IPS DF 6.9 (cell line): ENCODE measurements at regions not wholly inside any gene's neighbourhood (a gene's known extent, or its start where the extent isn't known, plus 50 kb on each side); places are given as distances from the start of the nearest gene placed in this dataset.

ENCODE experiments used
- DNase-seq: peaks from one replicate; pipeline ENCODE4 v3.0.0-alpha.2; 2013; ENCODE audit warnings: low read depth, low spot score
- H3K27ac ChIP-seq: one replicate; pipeline ENCODE4 v1.5.1; 2013; ENCODE audit warnings: low read length, control low read depth
- H3K27me3 ChIP-seq: 2 replicates; pipeline ENCODE4 v1.6.1; 2013; ENCODE audit warnings: mild to moderate bottlenecking, low read length; ENCODE audit not compliant: control insufficient read depth, insufficient read depth
- H3K36me3 ChIP-seq: 2 replicates; pipeline ENCODE4 v1.6.1; 2013; ENCODE audit warnings: low read length; ENCODE audit not compliant: control insufficient read depth, insufficient read depth
- H3K4me1 ChIP-seq: 2 replicates; pipeline ENCODE4 v1.6.1; 2013; ENCODE audit warnings: low read length; ENCODE audit not compliant: control insufficient read depth, insufficient read depth
- H3K4me3 ChIP-seq: 2 replicates; pipeline ENCODE4 v1.5.1; 2013; ENCODE audit warnings: mild to moderate bottlenecking, low read length
- H3K9me3 ChIP-seq: 2 replicates; pipeline ENCODE4 v1.6.1; 2013; ENCODE audit warnings: low read length, inconsistent platforms; ENCODE audit not compliant: control insufficient read depth, insufficient read depth
- WGBS: extraction: QIAGEN DNeasy Blood & Tissue Kit; methylation state at CpG from one replicate; pipeline ENCODE4 v1.1.7; 2013; ENCODE audit warnings: mixed read lengths, missing lambda C conversion rate; ENCODE audit not compliant: insufficient read length, insufficient coverage; 5-methylcytosine and 5-hydroxymethylcytosine counted together

DNA sequence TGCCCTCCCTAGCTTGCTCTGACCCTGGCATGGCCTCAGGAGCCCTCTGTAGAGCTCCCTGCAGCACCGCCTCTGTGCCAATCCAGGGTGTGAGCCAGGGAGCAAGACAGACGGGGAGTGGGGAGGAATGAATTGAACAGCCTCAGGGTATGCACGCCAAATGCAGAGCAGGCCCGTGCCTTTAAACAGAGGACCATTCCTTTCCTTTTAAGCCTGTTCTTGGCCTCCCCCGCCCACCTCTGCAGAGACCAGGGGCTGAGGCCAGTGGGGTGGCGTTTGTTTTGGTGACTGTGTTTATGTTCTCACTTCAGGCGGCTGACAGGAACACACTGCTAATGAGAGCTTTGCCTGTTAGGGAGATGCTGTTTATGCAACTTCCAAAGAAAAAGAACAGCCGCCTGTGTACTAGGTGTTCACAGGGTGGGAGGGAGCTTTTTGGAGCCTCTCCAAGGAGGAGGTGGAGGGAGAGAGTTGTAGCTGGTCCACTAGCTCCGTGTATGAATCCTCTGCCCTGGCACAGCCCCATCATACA, 528.1 kb upstream of the DPP6 start:
- WGBS = no CpG with 5 or more reads among the region's 9 CpGs
- no peak for DNase-seq
- H3K4me1 ChIP-seq = no peaks in the 10 kb centered on the region; the same call in 1 of the 2 replicates
- peaks cover 23% of the 10 kb centered on the region for H3K9me3 ChIP-seq
- no peak overlapping the region for H3K4me3 ChIP-seq
- H3K27ac ChIP-seq = no peak overlapping the region
- H3K36me3 ChIP-seq = no peaks in the 10 kb centered on the region
- H3K27me3 ChIP-seq = no peaks in the 10 kb centered on the region

DNA sequence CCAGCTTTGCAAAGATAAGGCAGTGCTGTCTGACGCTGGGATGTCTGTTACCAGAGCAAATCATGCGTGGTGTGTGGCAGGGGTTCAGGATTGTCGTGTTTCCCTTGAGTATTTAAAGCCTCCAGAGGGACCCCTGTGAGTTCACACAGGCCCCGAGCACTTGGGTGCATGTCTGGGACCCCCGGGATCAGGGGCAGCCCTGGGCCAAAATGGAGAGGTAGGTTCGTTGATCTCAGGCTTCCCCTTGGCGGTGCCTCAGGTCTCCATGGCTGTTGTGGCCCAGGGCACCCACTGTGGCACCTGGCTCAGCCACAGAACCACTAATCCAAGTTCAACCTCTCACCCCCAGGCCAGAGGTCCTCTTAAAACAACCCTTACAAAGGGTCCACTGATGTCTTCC, 523.1 kb upstream of the DPP6 start:
- H3K27ac ChIP-seq = no peak overlapping the region
- H3K27me3 ChIP-seq = no peaks in the 10 kb centered on the region
- no peaks in the 10 kb centered on the region for H3K36me3 ChIP-seq
- no peaks in the 10 kb centered on the region for H3K4me1 ChIP-seq
- peaks cover 17% of the 10 kb centered on the region for H3K9me3 ChIP-seq
- no CpG with 5 or more reads among the region's 7 CpGs for WGBS
- DNase-seq = no peak
- H3K4me3 ChIP-seq = no peak overlapping the region

DNA sequence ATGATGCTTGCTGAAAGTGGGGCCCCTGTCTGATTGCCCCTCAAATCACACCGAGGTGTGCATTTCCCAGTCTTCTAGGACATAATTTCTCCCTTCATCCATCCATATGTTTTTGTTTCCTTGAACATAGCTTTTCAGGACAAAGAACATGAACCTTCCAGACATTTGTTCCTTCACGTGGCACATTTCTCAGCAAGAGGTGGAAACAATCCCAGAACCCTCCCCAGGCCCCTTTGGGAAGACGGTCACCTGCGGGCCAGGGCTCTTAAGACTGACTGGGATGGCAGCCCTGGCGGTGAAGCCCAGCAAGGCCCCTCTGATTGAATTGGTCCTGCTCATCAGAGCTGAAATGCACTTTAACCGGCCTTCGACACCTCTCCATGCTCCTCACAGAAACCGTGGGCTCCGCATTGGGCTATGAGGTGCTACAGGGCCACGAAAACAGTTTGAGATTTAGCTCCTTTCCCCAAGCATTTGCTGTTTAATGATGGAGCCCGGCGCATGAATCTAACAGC, 522.5 kb upstream of the DPP6 start:
- no CpG with 5 or more reads among the region's 12 CpGs for WGBS
- H3K9me3 ChIP-seq = peaks cover 20% of the 10 kb centered on the region

DNA sequence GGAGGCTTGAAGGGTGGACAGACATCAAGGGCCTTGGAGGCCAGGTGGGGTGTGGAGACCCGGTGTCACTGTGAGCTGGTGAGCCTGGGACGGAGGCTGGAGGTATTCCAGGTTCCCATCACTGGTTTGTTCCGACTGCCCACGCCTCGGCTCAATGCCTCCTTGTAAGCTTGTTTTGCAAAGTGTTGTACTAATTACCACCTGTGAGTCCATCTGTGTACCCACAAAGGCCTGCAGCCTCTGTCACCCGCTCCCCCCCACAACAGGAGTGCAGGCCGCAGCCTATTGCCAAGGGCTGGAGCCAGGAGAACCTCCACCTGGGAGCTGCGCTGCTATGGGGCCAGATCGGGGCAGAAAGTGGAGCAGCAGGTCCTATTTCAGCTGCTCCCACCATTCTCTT, 521.8 kb upstream of the DPP6 start:
- WGBS = no CpG with 5 or more reads among the region's 9 CpGs
- DNase-seq = no peak
- no peaks in the 10 kb centered on the region for H3K4me1 ChIP-seq
- H3K27me3 ChIP-seq = no peaks in the 10 kb centered on the region
- H3K9me3 ChIP-seq = peaks cover 17% of the 10 kb centered on the region
- H3K27ac ChIP-seq = no peak overlapping the region
- H3K36me3 ChIP-seq = no peaks in the 10 kb centered on the region
- H3K4me3 ChIP-seq = no peak overlapping the region

More for the DNA sequence above, 522.5 kb upstream of the DPP6 start:
- Histone ChIP-seq H3K4me3 (no peak overlapping the region), H3K4me1 (no peaks in the 10 kb centered on the region), H3K27ac (no peak overlapping the region), H3K27me3 (no peaks in the 10 kb centered on the region), H3K36me3 (no peaks in the 10 kb centered on the region)
- no peak for DNase-seq

DNA sequence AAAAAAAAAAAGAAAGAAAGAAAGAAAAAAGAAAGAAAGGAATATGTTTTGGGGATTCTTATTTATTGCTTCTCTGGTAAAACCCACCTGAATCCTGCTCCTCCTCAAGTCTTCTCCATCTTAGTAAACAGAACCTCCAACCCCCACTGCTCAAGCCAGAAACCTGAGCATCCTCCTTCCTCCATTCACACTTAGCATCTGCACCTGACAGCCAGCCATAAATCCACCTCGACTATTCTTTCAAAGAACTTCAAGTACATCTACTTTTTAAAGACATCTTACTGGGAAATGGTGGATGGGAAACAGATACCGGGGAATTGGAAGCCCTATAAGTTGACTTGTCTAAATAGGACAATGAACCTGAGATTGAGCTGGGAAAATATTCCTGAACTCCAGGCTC, 519.9 kb upstream of the DPP6 start:
- WGBS = no CpG with 5 or more reads among the region's 2 CpGs
- Histone ChIP-seq H3K4me1 (no peaks in the 10 kb centered on the region), H3K27me3 (no peaks in the 10 kb centered on the region), H3K27ac (no peak overlapping the region), H3K4me3 (no peak overlapping the region), H3K9me3 (peaks cover 20% of the 10 kb centered on the region), H3K36me3 (no peaks in the 10 kb centered on the region)
- DNase-seq = no peak

DNA sequence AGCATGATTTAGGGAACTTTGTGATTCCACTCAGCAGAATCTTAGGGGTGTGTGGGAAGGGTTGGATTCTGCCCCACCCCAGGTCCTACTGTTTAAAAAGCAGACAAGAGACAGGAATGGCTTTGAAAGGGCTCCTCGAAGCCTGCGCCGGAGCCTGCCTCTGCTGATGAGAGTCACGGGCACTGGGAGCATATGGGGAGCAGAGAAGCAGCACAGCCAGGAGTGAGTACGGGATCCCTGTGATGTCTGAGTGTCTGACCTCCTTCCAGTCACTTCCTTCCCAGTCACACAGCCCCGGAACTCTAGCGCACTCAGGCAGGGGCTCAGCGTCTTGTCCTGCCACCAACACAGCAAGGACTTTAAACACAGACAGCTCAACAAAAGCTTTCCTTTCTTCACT, 514.9 kb upstream of the DPP6 start:
- H3K9me3 ChIP-seq = peaks cover 17% of the 10 kb centered on the region
- H3K4me3 ChIP-seq = no peak overlapping the region
- no peaks in the 10 kb centered on the region for H3K27me3 ChIP-seq
- DNase-seq = no peak
- H3K27ac ChIP-seq = no peak overlapping the region
- H3K4me1 ChIP-seq = no peaks in the 10 kb centered on the region
- no CpG with 5 or more reads among the region's 8 CpGs for WGBS
- no peaks in the 10 kb centered on the region for H3K36me3 ChIP-seq

DNA sequence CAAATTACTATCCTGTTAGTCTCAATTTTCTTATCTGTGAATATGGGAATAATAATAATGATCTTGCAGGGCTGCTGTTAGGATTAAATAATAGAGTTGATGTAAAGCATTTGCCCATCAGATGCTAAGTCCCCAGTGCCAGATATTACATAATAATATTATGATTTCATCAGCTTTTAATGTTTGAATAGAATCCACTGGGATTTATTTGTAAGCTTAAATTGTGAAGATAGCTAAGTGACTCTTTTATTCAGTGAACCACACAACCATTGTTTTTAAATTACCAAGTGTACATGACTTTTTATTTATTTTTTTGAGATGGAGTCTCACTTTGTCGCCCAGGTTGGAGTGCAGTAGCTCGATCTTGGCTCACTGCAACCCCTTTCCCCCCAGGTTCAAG, 510.3 kb upstream of the DPP6 start:
- no peak overlapping the region for H3K27ac ChIP-seq
- H3K27me3 ChIP-seq = no peaks in the 10 kb centered on the region
- H3K9me3 ChIP-seq = peaks cover 9% of the 10 kb centered on the region
- no peaks in the 10 kb centered on the region for H3K36me3 ChIP-seq
- no peaks in the 10 kb centered on the region for H3K4me1 ChIP-seq
- no peak for DNase-seq
- WGBS = no CpG with 5 or more reads among the region's 2 CpGs
- no peak overlapping the region for H3K4me3 ChIP-seq

DNA sequence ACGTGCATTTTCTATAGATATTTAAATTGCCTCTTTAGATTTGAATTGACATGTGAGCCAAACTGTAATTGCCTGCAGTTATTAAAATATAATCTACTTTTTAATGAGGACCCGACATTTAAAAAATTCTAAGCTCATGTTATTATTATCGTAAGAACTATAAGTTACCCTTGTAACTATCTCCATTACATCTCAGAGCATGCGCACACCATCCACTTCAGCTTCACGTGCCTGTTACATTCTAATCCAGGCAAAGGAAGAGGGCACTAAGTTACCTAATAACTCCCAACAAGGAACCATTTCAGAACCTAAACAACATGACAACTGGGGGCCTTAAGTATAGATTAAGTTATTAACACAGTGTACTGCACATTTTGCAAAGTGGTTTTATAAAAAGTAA, 509.0 kb upstream of the DPP6 start:
- Histone ChIP-seq H3K9me3 (peaks cover 8% of the 10 kb centered on the region), H3K4me3 (no peak overlapping the region), H3K4me1 (no peaks in the 10 kb centered on the region), H3K36me3 (no peaks in the 10 kb centered on the region), H3K27me3 (no peaks in the 10 kb centered on the region), H3K27ac (no peak overlapping the region)
- DNase-seq = no peak
- no CpG with 5 or more reads among the region's 5 CpGs for WGBS

DNA sequence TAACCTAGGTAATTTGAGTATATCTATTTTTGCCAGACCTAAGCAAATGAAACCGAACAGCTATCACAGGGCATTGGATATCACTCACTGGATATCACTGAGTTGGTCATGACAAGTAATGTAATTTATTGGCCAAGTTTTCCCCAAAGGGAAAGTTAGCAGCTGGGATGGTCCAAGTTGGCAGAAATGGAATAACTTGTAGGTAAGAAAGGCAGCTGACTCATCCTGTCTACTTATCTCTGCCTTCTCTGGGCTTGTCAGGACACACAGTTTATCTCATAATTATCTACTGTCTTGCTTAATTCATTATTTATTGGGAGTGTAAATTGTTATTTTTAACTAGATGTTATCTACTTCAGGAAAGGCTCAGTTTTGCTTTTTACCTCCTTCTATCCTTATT, 502.0 kb upstream of the DPP6 start:
- Histone ChIP-seq H3K36me3 (no peaks in the 10 kb centered on the region), H3K27me3 (no peaks in the 10 kb centered on the region), H3K4me1 (no peaks in the 10 kb centered on the region), H3K27ac (no peak overlapping the region), H3K4me3 (no peak overlapping the region), H3K9me3 (peaks cover 15% of the 10 kb centered on the region)
- no CpG with 5 or more reads among the region's 1 CpG for WGBS
- no peak for DNase-seq

DNA sequence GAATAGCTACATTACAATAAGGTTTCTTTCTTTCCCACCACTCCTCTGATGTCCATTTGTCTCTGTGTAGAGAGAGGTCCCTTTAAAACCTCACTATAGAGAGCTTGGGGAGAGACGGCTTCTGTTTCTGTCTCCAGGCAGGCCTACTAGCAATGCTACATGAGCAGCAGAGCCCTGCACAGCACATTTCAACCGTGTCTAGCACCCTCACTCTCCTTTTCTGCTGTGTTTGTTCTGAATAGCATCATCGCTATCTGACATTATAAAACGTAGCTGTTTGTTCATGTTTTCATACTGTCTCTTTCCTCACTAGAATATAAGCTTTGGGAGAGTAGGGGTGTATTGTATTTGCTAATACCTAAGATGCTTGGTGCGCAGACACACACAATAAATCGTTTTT, 487.8 kb upstream of the DPP6 start:
- H3K4me1 ChIP-seq = no peaks in the 10 kb centered on the region
- WGBS = no CpG with 5 or more reads among the region's 6 CpGs
- DNase-seq = no peak
- H3K27ac ChIP-seq = no peak overlapping the region
- H3K4me3 ChIP-seq = no peak overlapping the region
- peaks cover 10% of the 10 kb centered on the region for H3K9me3 ChIP-seq
- H3K36me3 ChIP-seq = no peaks in the 10 kb centered on the region
- no peaks in the 10 kb centered on the region for H3K27me3 ChIP-seq

DNA sequence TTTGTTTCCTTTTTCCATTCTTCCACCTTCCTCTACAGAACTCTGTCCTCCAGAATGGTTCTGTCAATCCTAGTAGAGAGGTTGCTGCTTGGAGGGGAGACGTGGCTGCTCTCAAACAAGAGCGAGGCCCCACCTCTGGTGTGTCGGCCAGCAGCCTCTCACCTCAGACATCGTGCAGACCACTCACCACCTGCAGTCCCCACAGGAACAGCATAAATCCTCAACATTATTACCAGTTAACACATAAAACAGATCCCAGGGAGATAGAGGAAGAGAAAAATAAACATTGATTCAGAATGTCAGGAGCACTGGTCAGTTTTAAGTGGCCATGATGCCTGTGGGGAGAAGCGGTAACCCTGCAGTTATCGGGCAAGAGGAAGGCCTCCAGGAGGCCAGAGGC, 485.9 kb upstream of the DPP6 start:
- DNase-seq = no peak
- Histone ChIP-seq H3K27ac (no peak overlapping the region), H3K4me1 (no peaks in the 10 kb centered on the region), H3K27me3 (no peaks in the 10 kb centered on the region), H3K9me3 (peaks cover 9% of the 10 kb centered on the region), H3K4me3 (no peak overlapping the region), H3K36me3 (no peaks in the 10 kb centered on the region)
- WGBS = no CpG with 5 or more reads among the region's 6 CpGs
